HG03439 (cell line): ENCODE measurements at regions not wholly inside any gene's neighbourhood (a gene's known extent, or its start where the extent isn't known, plus 50 kb on each side); places are given as distances from the start of the nearest gene placed in this dataset.

ENCODE experiments used
- ATAC-seq: cut with Tn5 transposase; IDR thresholded peaks from one replicate; pipeline ENCODE4 v1.9.1; 2021; ENCODE audit warnings: mild to moderate bottlenecking, moderate library complexity; ENCODE audit not compliant: unreplicated experiment

DNA sequence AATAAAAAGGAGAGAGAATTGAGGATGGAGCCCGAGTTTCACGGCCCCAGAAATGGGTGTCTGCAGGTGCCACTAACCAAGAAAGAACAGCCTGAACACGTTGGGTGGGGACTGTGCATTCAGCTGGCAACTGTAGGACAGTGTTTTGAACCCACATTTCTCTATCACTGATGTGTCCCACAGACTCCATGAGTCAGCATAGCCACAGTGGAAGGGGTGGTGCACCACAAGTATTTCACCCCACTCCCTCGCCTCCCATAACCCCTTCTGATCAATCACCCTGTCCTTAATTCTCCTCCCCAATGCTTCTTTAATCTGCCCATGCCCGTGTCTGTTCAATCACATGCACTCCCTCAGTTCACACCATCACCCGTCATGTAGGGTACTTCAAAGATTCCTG lies 291.5 kb downstream of the ZNF516 start:
- no peak for ATAC-seq

DNA sequence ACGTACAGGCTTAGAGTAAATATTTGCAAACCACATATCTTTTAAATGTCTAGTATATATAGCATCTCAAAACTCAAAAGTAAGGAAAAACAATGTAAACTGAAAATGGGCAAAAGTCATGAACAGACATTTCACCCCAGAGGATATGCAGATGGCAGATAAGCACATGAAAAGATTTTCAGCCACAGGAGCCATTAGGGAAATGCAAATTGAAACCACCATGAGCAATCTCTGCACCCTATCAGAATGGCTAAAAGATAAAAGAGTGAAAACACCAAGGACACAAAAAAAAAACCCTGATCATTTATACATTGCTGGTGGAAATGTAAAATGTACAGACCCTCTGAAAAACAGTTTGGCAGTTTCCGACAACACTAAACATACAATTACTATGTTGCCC lies 292.7 kb downstream of the ZNF516 start:
- ATAC-seq, result no peak

DNA sequence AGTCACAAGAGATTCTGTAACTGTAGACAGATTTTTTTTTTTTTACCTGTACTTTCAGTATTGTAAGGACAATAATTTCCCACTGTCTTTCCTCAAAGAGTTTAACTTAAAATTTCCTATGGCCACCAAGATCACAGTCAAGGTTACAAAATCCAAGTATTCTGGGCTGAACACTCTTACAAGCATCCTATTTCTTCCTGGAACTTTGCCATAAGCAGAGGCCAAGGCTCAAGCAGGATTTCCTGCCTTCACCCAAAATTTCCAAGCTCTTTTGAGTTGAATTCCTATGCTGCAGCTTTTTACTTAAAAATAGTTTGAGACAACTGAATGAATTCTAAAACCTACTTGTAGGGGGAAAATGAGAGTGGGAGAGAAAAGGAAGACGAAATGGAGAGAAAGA lies 299.4 kb downstream of the ZNF516 start:
- ATAC-seq, result no peak

DNA sequence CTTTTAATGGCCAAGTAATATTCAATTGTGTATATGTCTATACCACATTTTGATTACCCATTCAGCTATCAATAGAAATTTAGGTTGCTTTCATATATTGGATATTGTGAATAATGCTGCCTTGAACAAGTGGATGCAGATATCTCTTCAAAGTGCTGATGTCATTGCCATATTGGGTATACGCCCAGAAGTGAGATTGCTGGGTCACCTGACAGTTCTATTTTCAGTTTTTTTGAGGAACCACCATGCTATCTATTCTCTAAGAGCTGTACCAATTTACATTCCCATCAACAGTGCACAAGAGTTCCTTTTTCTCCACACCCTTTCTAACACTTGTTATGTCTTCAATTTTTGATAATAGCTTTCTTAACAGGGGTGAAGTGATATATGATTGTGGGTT lies 306.9 kb downstream of the ZNF516 start:
- no peak for ATAC-seq

DNA sequence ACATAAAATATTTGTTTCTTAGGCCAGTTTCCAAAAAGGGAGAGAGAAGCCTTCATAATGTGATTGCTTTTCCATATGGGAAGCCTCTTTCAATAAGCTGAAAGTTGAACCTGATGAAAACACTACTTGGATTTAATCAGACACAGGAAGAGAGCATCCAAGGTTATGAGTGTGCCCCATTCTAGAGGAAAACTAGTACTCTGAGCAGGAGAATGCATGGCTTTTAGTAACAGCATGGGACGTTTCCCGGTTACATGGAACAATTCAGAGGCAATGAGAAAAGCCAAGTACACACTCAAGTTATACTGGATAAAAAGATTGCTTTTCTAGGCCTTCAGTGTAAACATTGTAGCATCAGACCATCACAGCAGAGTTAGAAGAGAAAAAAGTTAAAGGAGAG lies 315.8 kb downstream of the ZNF516 start:
- no peak for ATAC-seq

DNA sequence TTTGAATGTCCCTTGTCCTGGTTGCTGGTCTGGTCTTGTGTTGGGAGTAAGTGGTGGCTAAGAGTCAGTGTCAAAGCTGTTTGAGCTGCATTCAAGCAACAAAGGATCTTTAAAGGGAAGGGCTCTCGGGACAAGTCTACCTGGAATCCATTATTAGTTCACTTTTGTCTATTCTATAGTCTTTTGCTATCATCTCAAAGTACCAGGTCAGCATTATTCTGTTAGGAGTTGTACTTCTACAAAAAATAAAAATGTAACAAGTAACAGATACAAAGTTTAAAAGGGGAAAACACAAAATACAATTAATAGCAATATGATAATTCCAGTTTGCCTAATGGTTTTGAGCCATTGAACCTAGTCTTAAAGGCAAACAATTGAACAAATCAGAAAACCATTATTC lies 317.9 kb downstream of the ZNF516 start:
- no peak for ATAC-seq

DNA sequence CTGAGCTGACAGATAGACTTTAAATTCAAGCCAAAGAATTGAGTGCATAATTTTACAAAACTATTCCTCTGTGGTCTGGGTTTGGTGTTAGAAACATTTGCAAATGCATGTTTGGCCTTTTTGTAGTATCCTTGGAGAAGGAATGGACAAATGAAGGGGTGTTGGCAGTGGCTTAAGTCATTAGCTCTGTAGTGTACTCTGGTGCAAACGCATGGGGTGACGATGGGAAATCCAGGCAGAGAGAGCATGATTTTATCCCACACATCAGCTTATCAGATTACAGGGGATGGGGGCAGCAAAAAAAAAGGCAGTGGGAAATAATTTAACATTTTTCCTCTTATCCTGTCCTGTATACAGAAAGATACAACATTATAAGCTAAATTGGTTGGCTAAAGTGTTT lies 320.6 kb downstream of the ZNF516 start:
- no peak for ATAC-seq

DNA sequence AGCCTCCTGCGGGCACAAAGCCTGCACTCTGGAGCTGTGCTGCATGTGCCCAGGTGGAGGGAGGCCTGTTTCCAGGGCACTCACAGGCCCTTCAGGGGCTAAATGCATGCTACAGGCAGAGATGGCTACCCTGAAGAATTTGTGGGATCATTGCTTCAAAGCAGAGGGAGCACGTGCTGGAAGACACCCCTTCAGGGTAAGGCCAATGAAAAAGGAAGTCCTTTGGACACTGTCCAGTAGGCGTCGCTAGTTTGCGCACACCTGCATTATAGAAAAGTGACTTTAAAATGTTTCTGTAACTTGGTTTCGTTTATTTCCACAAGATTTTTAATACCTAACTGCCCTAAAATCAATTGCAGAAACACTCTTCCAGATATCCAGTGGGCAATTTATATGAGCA lies 325.3 kb downstream of the ZNF516 start:
- ATAC-seq, result no peak

DNA sequence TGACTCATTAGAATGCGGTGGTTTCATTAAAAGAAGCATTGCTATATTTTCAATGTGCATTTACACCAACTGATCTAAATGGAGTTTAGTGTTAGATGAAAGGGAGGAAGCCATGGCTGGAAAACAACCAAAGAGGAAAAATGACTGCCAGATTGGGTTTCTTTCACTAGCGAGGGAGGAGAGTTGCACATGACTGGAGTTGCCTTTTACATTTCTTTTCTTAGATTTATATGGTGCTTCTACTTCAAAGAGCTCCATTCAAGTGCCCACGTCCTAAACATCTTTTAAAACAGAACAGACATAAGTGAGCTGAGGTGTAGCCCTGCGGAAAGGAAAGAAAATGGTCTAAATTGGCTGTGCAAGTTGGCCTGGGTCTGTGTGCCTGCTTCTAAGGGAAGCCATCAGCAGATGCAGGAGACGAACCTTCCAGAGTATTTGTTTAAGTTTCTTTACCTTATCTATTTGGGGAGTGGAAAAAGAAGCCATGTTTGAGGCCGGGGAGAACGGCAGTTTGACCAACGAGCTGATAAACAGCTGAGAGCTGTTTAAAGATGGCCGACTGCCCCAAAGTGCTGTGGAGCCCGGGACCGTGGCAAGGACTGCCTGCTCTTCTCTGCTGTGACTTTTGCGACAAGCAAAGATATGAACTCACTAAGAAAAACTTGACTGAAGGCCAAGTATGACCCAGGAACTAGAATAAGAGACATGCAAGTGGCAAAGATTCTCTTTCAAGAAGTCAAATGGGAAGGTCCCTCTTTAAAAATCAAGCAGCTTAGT lies 327.0 kb downstream of the ZNF516 start:
- no peak for ATAC-seq

DNA sequence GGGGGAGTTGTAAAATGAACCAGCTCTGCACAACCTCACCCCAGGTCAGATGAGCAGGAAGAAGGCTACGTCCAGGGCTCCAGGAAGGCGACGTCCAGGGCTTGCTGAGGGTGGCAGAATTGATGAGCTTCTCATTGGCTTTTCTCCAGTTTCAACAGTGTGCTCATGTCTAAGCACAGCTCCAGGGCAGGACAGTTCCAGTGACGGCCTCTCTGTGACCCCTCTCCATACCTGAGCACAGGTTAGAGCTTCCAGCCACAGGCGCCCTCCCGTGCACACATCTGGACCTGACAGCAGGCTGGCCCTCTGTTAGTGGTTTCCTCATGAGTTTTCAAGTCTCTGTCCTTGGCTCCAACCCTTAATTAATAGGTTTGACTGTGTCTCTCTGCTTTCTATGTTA lies 327.6 kb downstream of the ZNF516 start:
- ATAC-seq, result no peak

DNA sequence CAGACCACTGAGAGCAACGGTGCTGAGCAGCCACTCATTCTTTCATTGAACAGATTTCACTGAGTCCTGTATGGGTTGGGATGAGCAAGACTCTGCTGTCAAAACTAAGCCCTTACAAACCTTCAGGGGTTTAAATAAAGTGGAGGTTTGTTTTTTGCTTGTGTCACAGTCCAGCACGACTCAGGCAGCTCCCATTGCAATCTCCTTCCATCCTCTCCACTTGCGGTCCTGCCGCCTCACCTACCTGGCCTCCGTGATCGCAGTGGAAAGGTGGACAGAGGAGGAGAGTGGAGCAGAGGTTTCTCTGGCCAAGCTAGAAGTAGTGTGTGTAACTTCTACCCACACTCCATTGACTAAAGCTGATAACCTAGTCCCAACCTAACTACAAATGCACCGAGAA lies 332.2 kb downstream of the ZNF516 start:
- no peak for ATAC-seq

DNA sequence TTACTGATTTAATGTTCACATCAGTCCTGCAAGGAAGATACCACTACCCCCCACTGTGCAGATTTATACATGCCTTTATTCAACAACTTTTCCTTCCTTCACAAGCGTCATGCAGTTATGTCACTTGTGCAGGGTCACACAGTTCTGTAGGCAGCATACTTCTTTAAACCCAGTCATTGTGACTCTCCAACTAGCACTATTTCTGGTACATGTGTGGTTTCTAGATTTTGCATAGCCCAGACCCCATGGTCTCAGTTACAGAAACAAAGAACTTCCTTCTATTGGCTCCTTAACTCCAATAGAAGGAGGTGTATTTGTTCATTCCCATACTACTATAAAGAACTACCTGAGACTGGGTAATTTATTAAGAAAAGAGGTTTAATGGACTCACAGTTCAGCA lies 333.1 kb downstream of the ZNF516 start:
- ATAC-seq, result no peak

DNA sequence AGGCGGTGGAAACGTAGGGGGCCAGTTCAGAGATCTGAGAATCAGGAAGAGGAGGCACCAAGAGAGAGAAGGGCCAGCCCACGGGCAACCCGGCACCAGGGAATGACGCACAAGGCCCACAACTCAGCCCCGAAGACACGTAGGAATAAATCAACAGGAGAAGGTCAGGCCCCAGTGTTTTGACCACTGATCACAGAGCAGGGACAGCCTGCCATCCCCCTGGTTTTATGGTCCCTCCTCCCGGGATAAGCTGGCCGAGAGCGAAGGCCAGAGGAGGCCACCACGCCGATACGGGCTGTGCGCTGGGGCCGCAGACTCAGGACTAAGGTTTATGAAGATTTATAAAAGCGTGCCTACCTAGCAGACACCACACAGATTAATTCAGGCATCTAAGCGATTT lies 341.4 kb downstream of the ZNF516 start:
- no peak for ATAC-seq

DNA sequence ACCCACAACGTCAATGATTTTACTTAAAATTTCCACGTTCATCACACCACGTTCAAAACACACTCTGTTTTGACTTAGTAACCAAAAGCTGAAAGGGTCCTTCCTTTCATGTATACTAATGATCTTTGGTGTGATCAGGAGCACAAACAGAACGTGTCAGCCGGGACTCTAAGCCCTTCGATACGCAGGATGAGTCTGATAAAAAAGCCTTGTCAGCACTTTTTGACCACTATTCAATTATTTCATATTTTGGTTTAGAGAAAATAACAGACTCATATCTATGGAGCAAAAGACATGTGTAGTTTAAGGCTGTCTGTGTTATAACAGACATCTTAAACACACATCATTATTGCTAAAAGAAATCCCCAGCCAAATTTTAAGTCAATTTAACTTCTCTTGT lies 345.3 kb downstream of the ZNF516 start:
- ATAC-seq, result no peak

DNA sequence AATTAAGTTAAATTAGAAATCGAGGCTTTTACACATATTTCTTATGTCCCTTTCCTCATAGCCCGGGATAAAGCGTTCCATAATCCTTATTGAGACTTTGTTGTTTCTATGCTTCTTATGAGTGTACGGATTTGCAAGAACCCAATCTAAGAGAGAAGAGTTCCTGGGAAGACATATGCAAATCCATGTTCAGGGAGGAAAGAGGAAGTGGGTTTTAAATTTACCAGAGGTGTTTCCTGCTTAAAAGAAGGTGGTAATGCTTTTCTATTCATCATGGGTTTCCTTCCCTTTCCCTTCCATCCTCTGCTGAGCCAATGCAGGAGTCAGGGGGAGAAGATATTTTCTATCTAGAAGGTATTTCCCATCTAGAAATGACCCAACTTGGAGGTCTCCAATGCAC lies 345.8 kb downstream of the ZNF516 start:
- ATAC-seq, result no peak

DNA sequence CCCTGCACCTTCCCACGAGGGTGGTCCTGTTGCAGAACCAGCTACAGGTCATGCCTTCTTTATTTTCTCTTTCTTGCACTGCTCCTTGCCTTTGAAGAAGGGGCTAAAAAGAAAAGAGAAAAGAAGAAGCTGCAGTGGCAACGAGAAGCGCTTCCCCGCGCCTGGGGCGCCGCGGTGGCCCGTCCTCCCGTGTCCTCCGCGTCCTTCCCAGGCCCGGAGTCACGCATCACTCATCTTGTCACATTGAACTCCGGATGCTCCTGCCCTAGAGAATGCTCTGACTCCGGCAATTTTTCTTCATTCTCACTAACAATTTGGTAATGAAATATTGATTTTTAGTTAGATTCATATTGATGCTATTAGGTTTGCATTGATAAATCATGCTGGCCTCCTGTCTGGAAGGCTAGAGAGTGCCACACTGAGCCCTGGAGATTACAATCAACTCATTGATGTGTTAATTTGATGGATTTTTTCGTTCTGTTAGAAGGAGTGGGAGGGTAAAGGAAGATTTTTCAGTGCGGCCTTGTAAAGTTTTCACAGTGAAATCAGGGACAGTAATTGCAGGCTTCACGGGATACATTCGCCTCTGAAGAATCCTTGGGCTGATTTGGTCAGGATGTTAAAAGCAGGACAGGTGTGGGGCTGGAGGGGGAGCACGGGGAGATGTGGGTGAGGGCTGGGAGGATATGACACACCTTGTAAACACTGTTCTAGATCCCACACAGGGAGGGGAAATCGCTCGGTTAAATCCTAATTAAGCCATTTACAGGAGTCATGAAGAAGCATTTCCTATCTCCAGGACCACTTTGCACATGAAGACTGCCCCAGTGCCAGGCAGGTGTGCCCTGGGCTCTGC lies 349.3 kb downstream of the ZNF516 start:
- no peak for ATAC-seq

DNA sequence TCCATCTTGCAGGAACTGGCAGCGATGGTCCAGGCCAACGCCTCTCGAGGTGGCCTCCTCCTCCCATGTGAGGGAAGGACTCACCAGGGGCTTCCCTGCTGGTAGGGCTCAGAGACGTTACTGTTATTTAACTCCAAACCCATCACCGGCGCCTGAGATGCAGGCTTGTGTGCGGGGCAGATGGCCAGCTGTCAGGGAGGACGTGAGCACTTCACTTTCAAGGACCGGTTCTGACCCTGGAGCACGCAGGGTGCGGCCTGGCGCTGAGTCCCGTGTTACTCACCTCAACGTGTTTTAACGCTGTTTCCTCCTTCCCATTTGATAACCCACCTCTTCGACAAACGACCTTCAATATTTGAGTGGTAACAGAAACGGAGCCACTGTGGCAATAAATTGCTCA lies 350.2 kb downstream of the ZNF516 start:
- no peak for ATAC-seq

DNA sequence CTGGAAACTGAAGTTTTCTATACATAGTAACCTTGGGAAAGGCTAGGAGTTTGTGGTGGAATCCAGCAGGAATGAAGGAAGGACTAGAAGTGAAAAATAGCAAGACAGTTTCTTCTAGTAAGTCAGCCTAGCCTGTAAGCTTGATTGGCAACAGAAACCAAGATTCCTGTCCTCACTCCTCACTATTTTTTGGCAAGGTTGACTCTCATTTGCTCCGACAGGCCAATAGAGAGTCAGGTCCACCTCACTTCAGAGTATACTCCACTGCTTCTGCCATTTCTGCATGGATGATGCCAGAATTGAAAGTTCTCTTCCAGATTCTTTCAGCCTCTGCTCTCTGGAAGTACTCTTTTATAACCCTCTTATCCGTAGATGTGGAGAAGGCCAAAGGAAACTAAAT lies 352.4 kb downstream of the ZNF516 start:
- no peak for ATAC-seq

DNA sequence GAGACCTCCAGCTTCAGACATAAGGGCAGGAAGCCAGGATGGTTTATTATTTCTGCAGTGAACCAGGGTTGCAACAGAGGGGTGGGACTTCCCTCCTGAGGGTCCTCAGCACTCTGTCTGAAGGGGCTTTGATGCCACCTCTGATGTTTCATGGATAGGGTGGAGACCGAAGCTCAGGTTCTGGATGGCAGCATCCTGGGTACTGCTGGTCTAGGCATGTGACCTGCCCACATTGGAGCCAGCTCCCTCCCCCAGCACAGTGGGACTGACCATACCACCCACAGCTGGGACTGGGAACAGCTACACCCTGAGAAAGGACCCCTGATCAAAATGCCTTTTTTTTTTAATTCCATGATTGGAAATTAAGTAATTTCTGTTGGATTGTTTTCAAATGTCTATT lies 355.2 kb downstream of the ZNF516 start:
- ATAC-seq, result no peak

DNA sequence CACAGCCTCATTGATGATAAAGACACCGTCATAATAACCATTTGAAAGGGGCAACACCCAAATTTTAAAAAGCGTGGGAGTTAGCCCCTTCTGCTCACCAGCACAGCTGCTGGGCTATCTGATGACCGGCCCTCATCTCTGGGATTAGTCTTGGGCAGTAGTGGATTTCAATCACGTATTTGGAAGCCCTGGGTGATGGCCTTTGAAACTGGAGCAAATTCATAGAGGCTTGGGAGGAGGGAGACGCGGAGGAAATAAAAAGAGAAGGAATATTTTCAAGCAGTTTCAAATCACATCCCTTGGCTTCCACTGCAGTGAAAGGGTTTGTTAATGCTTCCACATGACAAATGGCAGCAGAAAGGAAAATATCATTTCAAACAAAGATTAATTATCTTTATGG lies 357.8 kb downstream of the ZNF516 start:
- no peak for ATAC-seq

DNA sequence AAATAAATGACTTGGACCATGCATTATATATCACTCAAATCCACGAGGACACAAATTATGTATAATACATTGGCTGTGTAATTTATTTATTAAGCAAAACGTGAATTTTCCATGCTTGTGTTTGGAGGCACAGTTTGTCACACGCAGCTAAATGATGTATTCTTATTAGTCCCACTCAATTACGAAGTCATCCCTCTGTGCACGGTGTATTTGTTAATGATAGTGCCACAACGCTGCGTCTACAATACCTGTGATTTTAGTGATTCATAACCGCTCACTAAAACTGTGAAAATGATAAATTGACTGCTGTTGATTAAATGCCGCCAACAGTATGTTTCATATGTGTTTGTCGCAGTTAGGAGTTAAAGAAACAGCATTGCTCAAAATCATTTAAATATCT lies 358.3 kb downstream of the ZNF516 start:
- ATAC-seq, result no peak

DNA sequence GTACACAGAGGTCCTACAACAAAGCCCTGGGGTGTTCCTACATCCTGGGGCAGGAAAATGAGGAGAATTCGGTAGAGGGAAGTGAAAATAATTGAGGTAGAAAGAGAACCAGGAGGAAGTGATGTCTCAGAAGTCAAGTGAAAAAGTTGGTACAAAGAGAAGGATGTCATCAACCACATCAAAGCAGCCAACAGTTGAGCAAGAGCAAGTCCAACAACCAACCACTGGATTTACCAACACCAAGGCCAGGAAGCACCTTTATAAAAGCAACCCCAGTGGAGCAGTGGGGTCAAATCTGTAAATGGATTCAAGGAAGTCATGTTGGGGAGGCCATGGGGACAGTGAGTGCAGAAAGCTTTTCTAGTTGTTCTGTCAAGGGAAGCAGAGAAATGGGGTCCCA lies 360.4 kb downstream of the ZNF516 start:
- no peak for ATAC-seq
